NCI-H345 treated with DMSO at 0.1 percent for 48 hours (cell line): ENCODE measurements at regions not wholly inside any gene's neighbourhood (a gene's known extent, or its start where the extent isn't known, plus 50 kb on each side); places are given as distances from the start of the nearest gene placed in this dataset.

Source experiments
- DNase-seq: peaks from one replicate; lab custom pipeline; 2025; ENCODE audit not compliant: unreplicated experiment; lab: John Stamatoyannopoulos, UW

GRCh38 chr20:59376109-59376841 is 75.9 kb downstream of the EDN3 start:
- no peak for DNase-seq

DNA sequence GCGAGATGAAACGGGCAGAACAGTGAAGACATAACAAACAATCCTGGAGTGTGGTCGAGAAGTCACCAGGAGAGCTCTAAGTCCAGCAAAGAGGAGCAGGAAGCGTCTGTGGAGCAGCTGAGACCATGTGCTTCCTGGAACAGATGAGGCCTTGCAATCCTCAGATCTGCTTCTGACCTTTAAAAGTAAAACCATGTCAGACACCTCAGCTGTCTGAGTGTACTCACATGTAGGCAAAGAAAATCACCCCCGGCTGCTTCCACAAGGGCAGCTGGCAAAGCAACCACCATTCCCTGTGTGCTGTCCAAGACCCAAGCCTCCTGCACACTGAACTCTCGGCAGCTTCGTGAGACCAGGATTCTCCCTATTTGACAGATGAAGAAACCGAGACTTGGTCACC is 76.6 kb downstream of the EDN3 start:
- DNase-seq, result no peak

DNA sequence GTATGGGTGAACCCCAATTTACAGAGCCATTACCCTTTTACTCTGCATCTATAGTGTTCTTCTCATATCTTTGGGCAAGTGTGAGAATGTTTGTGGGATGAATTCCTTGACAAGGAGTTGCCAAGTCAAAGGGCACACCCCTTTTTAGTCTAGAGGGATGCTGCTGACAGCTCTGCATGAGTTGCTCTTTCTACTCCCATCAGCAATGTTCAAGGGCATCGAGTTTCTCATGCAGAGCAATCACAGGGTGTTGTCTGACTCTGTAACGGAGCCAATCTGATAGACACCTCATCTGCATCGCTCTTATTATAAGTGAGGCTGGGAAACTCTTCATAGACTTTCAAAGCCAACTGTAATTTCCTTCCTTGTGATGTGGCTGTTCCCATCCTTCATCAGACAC is 77.4 kb downstream of the EDN3 start:
- DNase-seq, result no peak

DNA sequence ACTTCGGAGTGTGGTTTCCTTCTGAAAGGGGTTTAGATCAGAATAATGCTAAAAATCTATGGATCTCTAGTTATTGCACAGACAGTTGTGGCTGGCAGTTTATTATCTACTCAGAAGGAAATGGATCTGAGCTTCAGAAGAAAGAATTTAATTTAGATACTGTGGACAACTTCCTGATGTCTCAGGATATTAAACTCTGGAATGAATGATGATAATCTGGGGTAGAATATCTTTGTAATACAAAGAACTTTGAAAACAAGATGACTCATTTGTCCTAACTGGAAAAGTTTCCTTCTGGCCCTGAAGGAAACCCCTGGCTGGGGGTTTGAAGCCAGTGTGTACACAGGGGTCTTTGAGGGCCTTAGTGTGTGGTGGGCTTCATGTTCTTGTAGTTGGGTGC is 78.0 kb downstream of the EDN3 start:
- DNase-seq, result no peak

DNA sequence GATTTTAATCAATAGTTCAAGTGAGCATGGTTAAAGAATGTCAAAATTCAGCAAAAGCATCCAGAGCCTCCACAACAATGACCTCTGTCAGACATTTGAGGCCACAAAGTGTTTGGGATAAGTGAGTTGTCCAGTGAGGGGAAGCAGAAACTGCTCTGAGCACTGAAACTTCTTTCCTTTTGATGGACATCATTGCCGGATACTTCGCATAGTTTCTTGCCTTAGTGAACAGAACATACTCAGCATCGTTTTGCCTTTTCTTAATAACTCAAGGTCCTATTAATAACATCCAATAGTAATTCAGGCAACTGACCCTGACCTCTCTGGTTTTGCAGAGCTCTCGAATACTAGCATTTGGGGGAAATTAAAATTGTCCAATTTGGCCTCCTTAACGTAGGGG is 78.6 kb downstream of the EDN3 start:
- DNase-seq, result no peak

DNA sequence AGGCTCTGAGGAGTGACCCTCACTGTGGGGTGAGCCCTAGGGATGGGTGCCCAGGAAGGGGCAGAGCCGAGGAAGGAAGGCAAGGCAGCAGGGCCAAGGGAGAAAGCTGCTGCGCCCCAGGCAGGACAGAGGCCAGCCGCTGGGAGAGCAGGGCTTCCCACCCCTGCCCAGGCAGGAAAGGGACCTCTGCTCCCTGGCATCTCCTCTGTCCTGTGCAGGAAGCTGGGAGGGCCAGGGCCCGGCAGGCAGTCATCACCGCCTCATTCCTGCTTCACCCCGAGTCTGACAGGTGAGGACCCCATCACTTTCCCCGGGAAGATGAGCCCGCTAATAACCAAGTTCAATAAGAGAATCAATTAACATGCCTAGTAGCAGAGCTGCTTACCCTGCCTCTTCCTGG is 81.3 kb downstream of the EDN3 start:
- DNase-seq, result no peak

GRCh38 chr20:59382157-59382725 is 81.8 kb downstream of the EDN3 start:
- DNase-seq, result no peak

GRCh38 chr20:59382907-59383306 is 82.5 kb downstream of the EDN3 start:
- DNase-seq, result no peak

GRCh38 chr20:59385038-59385437 is 84.6 kb downstream of the EDN3 start:
- no peak for DNase-seq

DNA sequence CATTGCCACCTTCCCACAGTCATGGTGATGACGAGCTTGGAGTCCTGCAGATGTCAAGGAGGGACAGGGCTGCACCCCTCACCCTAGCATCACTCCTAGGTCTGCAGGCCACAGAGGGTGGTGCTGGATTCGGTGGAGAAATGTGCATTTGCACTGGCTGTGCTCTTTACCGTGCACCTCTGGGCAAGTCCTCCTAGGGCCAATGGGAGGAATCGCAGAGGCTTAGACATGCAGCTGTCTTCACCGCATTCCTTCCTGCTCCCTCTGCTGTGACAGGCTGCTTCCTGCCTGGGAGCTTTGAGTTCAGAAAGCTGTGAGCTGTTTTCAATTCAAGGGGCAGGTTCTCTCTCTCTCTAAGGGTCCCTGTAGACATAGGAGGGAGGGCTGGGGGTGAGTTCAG is 85.1 kb downstream of the EDN3 start:
- DNase-seq, result no peak

DNA sequence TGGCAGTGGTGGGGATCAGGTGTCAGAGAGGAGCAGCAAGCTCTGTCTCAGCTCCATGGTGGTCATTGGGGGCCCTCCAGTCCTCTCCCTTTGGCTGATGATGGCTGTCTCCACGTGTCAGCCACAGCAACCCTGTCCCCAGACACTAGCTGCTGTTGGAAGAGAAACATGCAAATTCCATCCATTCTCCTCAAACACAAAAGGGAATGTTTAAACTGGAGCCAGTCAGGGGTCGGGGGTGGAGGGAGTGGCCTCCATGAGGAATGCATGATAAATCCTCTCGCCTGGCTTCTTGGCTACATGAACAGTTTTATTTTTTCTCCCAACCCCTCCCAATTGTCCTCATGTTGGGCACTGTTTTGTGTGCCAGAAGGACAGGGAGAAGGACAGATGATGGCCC is 86.4 kb downstream of the EDN3 start:
- no peak for DNase-seq

- no peak for DNase-seq
Observed at GRCh38 chr20:59387891-59388290, 87.5 kb downstream of the EDN3 start.

DNA sequence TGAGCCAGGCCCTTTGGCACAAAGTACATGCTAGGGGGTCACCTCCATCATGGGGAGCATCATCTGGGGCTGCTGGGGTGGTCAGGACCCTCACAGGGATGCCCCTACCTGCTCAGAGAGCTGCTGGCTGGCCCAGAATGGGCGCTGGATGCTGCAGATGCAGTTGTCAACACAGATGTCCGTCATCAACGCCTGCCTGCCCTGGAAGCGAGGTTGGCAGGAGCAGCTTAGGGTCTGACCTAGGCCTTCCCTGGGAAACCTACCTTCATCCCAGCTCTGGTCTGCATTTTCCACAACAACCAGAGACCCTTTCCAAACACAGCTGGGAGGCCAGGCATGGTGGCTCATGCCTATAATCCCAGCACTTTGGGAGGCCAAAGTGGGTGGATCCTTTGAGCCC is 88.0 kb downstream of the EDN3 start:
- no peak for DNase-seq

GRCh38 chr20:59390437-59390836 is 90.0 kb downstream of the EDN3 start:
- DNase-seq, result no peak

DNA sequence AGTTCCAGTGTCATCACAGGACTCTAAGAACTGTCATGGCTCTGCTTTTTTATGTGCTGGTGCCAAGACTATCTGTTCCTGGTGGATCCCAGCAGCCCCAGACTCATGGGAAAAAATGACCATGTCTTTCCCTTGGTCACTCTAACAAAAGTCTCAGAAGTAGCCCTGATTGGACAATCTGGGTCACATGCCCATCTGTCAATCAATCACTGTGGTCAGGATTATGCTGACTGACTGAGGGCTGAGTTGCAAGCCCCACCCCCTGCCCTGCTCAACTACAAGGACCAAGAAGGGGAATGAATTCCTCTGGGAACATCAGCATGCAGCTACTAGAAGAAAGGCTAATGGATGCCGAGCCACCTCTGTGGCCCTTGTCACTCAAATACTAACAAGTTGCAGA is 91.6 kb downstream of the EDN3 start:
- no peak for DNase-seq

- DNase-seq, result no peak
Observed at GRCh38 chr20:59392736-59393135, 92.3 kb downstream of the EDN3 start.

DNA sequence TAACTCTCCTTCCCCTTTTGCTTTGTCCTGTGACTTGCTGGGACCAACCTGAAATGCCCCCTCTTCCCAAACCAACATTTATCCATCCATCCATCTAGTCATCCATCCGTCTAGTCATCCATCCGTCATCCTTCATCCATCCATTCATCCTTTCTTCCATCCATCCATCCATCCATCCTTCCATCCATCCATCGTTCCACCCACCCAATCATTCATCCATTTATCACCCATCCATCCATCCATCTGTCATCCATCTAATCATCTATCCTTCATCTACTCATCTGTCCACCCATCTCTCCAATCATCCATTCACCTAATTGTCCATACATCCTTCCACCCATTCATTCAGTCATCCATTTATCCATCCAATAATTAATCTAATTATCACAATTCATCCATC is 92.7 kb downstream of the EDN3 start:
- DNase-seq, result no peak

- DNase-seq, result no peak
Observed at GRCh38 chr20:59395729-59396128, 95.3 kb downstream of the EDN3 start.

DNA sequence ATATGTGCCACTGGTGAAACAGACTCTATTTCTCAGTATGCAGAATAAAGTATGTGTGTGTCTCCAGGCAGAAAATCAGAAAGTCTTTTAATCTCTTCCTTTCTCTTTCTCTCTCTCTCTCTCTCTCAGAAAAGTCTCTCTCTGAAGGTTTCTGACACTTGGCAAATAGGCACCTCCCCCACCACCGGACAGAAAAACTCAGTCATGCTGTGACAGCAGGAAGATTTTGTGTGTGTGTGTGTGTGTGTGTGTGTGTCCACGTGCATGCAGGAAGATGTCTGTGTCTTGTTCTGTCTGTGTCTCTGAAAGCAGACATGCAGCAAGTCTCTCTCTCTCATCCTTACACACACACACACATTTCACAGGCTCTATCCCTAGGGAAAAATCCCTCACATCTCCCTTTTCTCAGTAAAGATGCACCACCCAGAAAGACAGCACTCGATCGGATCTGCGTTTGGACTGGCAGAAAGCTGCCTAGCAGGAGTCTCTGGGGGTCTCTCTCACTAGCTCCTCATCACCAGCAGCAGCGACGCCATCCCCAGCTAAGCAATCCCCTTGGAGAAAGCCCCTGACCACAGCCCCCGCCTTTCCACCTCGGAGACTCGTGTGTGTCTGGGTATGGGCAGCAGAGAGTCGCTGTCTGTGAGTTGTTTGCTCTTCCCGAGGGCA is 98.3 kb downstream of the EDN3 start:
- DNase-seq, result no peak

- DNase-seq, result no peak
Observed at GRCh38 chr20:59399426-59400099, 99.2 kb downstream of the EDN3 start.

DNA sequence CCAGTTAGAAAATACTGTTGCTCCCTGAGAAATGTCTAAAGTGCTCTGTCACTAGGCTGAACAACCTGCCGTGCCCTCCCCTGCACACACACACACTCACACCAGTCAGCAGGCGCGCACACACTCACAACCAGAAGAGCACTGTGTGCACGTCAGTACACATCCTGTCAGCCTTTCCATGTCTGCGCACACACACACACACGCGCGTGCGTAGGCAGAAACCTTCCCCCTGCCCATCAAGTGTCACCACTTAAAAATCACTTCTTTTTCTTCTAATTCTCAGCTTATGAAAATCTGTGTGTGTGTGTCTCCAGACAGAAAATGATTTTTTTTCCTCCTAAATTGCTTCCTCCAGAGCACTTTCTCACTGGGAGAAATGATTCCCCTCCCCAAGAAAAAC is 100.3 kb downstream of the EDN3 start:
- DNase-seq, result no peak

DNA sequence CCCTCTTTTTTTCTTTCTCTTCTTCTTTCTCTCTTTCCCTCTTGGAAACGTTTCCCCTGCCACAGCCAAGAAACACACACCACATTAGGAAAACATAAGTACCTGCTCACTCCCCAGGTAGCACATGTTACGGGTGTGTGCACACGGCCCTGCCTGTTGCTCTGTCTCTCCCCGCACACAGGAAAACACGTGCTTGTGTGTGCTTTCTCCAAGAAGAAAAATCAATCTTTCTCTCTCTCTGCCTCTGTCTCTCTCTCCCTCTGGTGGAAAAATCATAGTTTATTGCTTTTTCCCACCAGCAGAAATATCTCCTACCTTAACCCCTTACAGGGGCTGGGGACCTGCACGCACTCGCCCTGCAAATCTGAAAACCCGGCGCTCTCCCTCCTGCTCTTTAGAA is 102.3 kb downstream of the EDN3 start:
- no peak for DNase-seq
